Osteoblast (primary cell): ENCODE measurements at regions not wholly inside any gene's neighbourhood (a gene's known extent, or its start where the extent isn't known, plus 50 kb on each side); places are given as distances from the start of the nearest gene placed in this dataset.

Experiments
- DNase-seq: peaks from one replicate; pipeline ENCODE4 v3.0.0; 2011; ENCODE audit warnings: low spot score, mixed read lengths; ENCODE audit not compliant: insufficient read length; ENCODE audit errors: missing footprints
- H2AFZ ChIP-seq: 2 replicates; pipeline ENCODE4 v1.6.0; 2011; ENCODE audit warnings: mild to moderate bottlenecking, low read length
- H3K27ac ChIP-seq: 2 replicates; pipeline ENCODE4 v1.5.1; 2011; ENCODE audit warnings: mild to moderate bottlenecking, low read depth, low read length, moderate library complexity
- H3K27me3 ChIP-seq: 2 replicates; pipeline ENCODE4 v1.6.0; 2012; ENCODE audit warnings: mild to moderate bottlenecking, control low read depth, inconsistent platforms, low read length, moderate library complexity; ENCODE audit not compliant: insufficient read depth
- H3K36me3 ChIP-seq: 2 replicates; pipeline ENCODE4 v1.5.1; 2011; ENCODE audit warnings: mild to moderate bottlenecking, low read length, control low read depth, moderate library complexity; ENCODE audit not compliant: insufficient read depth
- H3K4me1 ChIP-seq: 2 replicates; pipeline ENCODE4 v1.5.1; 2011; ENCODE audit warnings: mild to moderate bottlenecking, low read length, control low read depth, moderate library complexity; ENCODE audit not compliant: insufficient read depth
- H3K4me2 ChIP-seq: 2 replicates; pipeline ENCODE4 v1.6.0; 2011; ENCODE audit warnings: mild to moderate bottlenecking, low read length; ENCODE audit not compliant: insufficient read depth
- H3K4me3 ChIP-seq: fragments of 200-600 bp; sonication (generic); 3 replicates; pipeline ENCODE4 v1.5.1; 2012; ENCODE audit warnings: mild to moderate bottlenecking, low read length, inconsistent platforms; ENCODE audit not compliant: insufficient read depth
- H3K79me2 ChIP-seq: 2 replicates; pipeline ENCODE4 v1.6.0; 2012; ENCODE audit warnings: mild to moderate bottlenecking, low read length, control low read depth, inconsistent platforms; ENCODE audit not compliant: insufficient read depth
- H3K9me3 ChIP-seq: 2 replicates; pipeline ENCODE4 v1.5.1; 2011; ENCODE audit warnings: low read depth, low read length, control low read depth
- H4K20me1 ChIP-seq: 2 replicates; pipeline ENCODE4 v1.6.0; 2012; ENCODE audit warnings: mild to moderate bottlenecking, low read length, control low read depth; ENCODE audit not compliant: insufficient read depth
- CTCF ChIP-seq: IDR thresholded peaks from 2 replicates; pipeline ENCODE4 v1.5.1; 2011; ENCODE audit warnings: mild to moderate bottlenecking, low read depth, low read length, moderate library complexity; ENCODE audit errors: extremely low read depth

DNA sequence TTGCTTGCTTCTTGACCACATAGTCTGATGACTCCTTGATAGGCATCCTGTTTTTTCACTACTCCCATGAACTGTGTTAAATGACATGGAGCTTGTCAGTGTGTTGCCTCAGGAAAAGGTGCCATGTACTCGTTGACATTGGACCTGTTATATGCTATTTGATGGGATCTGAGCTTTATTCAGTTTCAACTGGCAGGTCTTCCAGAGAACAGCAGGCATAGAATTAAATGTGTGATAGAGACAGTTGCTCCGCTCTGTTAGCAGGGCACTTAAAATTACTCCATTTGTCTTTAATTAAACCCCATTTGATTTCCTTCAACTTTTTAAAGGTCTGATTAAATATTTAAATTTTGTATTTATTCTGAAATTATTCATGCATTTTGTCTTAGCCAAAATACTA is 189.7 kb upstream of the ADGRL4 start:
- Histone ChIP-seq H3K4me2 (no peak overlapping the region), H3K9me3 (no peaks in the 10 kb centered on the region), H3K27me3 (no peaks in the 10 kb centered on the region), H3K27ac (no peak overlapping the region), H4K20me1 (no peaks in the 10 kb centered on the region), H3K36me3 (no peaks in the 10 kb centered on the region), H2AFZ (no peak overlapping the region), H3K4me3 (no peak overlapping the region), H3K4me1 (peaks cover 23% of the 10 kb centered on the region), H3K79me2 (no peaks in the 10 kb centered on the region)
- TF ChIP-seq CTCF = no peak
- no peak for DNase-seq

DNA sequence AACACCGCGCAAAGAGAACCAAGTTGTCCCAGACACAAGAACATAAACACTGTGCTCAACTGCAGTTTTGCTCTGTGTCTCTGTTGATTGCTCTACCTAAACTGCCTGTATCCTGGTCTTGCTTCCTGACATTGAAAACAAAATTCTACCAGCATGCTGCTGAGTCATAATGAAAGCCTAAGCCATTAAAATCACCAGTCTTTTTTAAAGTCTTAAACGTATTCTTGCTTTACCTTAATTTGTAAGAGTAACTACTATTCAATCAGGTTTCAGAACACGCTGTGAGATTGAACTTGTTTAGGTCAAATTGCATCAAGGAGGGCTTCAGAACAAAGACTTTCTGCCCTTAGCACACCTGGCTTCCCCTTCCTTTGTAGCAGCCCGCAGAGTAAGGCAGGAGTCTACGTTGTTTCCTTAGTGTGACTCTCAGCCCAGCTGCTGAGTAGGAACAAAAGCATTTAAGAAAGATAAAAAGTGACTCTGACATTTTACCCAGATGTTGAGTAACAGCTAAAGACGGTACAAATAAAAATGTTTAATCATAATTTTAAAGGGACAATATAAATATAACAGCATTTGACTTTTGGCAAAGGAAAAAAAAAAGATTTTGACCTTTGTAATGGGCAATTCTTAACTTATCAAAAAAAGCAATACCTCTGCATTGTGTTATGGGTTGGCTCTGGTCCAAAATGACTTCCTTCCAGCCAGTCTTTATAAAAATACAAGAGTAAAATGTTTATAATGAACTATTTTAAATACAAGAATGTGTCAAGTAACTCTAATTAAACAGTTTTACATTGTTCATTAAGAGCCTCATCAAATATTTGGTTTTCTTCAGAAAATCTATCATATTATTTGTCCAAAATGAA is 186.9 kb upstream of the ADGRL4 start:
- Histone ChIP-seq H3K4me2 (peak overlapping the region; percentile 72), H3K27me3 (no peaks in the 10 kb centered on the region), H2AFZ (peak overlapping the region; percentile 70), H3K4me3 (peak overlapping the region; percentile 14), H3K79me2 (no peaks in the 10 kb centered on the region), H4K20me1 (no peaks in the 10 kb centered on the region), H3K27ac (peak overlapping the region; percentile 59), H3K4me1 (peaks cover 19% of the 10 kb centered on the region), H3K36me3 (no peaks in the 10 kb centered on the region), H3K9me3 (no peaks in the 10 kb centered on the region)
- DNase-seq = peak; percentile 67
- TF ChIP-seq CTCF = no peak

DNA sequence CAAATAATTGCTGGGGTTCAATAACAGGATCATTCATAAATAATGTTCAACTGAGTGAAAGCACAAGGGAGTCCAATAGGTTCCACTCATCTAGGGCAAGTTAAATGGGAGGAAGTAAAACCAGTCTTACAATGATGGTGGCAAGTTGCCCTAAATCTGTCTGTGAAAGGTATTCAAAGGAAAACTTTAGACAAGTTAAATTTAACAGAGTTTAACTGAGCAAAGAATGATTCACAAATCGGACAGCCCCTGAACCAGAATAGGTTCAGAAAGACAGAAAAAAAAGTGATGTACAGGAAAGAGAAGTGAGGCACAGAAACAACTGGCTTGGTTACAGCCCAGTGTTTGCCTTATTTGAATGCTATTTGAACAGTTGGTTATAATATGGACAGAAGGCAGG is 183.5 kb upstream of the ADGRL4 start:
- no peaks in the 10 kb centered on the region for H4K20me1 ChIP-seq
- H3K27ac ChIP-seq = no peak overlapping the region
- no peaks in the 10 kb centered on the region for H3K79me2 ChIP-seq
- no peaks in the 10 kb centered on the region for H3K36me3 ChIP-seq
- no peak for TF ChIP-seq CTCF
- H3K4me2 ChIP-seq = no peak overlapping the region
- H3K4me1 ChIP-seq = peaks cover 19% of the 10 kb centered on the region
- H2AFZ ChIP-seq = peak overlapping the region; percentile 11
- no peaks in the 10 kb centered on the region for H3K27me3 ChIP-seq
- DNase-seq = no peak
- no peaks in the 10 kb centered on the region for H3K9me3 ChIP-seq
- H3K4me3 ChIP-seq = no peak overlapping the region

DNA sequence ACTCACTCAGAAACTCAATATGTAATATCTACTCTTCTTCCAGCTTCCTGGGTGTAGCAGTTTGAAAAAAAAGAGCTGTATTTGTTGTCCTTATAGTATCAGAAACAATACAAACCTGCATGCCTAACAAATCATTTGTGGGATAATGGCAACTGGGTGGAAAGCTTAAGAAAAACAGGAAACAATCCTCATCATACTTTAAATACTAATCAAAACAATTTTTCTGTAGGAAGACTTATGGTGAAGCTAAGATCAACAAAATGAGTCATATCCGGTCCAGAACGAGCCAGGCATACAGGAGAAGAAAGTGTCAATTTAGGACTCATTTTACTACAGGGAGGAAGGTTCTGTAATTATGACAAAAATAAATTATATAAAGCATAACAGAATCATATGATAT is 181.8 kb upstream of the ADGRL4 start:
- no peak for TF ChIP-seq CTCF
- H4K20me1 ChIP-seq = no peaks in the 10 kb centered on the region
- H3K9me3 ChIP-seq = no peaks in the 10 kb centered on the region
- H3K27ac ChIP-seq = no peak overlapping the region
- no peaks in the 10 kb centered on the region for H3K27me3 ChIP-seq
- no peak for DNase-seq
- H3K36me3 ChIP-seq = no peaks in the 10 kb centered on the region
- H3K4me2 ChIP-seq = peak overlapping the region; percentile 39
- H3K4me3 ChIP-seq = no peak overlapping the region
- H3K4me1 ChIP-seq = peaks cover 13% of the 10 kb centered on the region
- no peaks in the 10 kb centered on the region for H3K79me2 ChIP-seq
- H2AFZ ChIP-seq = peak overlapping the region; percentile 8
